HUES64 (cell line): ENCODE measurements at regions not wholly inside any gene's neighbourhood (a gene's known extent, or its start where the extent isn't known, plus 50 kb on each side); places are given as distances from the start of the nearest gene placed in this dataset.

Source experiments
- H3K27ac ChIP-seq: 2 replicates; pipeline ENCODE4 v1.7.0; 2013; ENCODE audit warnings: low read depth, low read length, inconsistent platforms
- H3K27me3 ChIP-seq: 2 replicates; pipeline ENCODE4 v1.6.1; 2013; ENCODE audit warnings: mild to moderate bottlenecking, low read length; ENCODE audit not compliant: insufficient read depth
- H3K36me3 ChIP-seq: 2 replicates; pipeline ENCODE4 v1.6.1; 2013; ENCODE audit warnings: mild to moderate bottlenecking, low read length; ENCODE audit not compliant: insufficient read depth
- H3K4me1 ChIP-seq: 2 replicates; pipeline ENCODE4 v1.6.1; 2013; ENCODE audit warnings: mild to moderate bottlenecking, low read length, moderate library complexity; ENCODE audit not compliant: insufficient read depth
- H3K4me3 ChIP-seq: 2 replicates; pipeline ENCODE4 v1.5.1; 2013; ENCODE audit warnings: mild to moderate bottlenecking, low read length, moderate library complexity
- H3K9ac ChIP-seq: 2 replicates; pipeline ENCODE4 v1.6.1; 2013; ENCODE audit warnings: mild to moderate bottlenecking, low read depth, low read length
- H3K9me3 ChIP-seq: 2 replicates; pipeline ENCODE4 v1.6.1; 2013; ENCODE audit warnings: low read depth, low read length; ENCODE audit not compliant: insufficient read depth
- WGBS: fragments of 150-250, 120-280 bp; methylation state at CpG from one replicate; pipeline ENCODE4 v1.1.7; 2013; ENCODE audit warnings: missing lambda C conversion rate; 5-methylcytosine and 5-hydroxymethylcytosine counted together

- H3K27me3 ChIP-seq, result no peaks in the 10 kb centered on the region
- H3K36me3 ChIP-seq, result no peaks in the 10 kb centered on the region
- H3K4me3 ChIP-seq, result no peak overlapping the region
- no peak overlapping the region for H3K9ac ChIP-seq
- whole genome bisulfite sequencing, result 50% methylated on average over 2 of the region's 2 CpGs
- H3K4me1 ChIP-seq, result no peaks in the 10 kb centered on the region
- H3K9me3 ChIP-seq, result no peaks in the 10 kb centered on the region
- no peak overlapping the region for H3K27ac ChIP-seq
Observed at GRCh38 chr1:105396001-105396400, 1646.3 kb downstream of the AMY1C start.

DNA sequence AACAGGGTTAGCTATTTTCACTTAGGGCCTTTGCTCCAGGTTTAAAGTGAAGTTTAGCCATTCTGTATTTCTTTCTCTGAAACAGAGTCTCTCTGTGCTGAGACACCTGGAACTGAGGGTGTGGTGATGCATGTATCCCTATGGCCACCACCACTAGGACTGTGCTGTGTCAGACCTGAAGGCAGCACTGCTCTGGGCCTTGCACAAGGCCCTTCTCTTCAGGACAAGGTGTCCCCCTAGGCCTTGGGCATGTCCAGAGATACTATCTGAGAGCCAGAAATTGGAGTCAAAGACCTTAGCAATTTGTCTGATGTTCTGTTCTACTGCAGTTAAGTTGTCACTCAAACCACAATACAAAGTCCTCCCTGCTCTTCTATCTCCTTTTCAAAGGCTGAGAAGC lies 1649.2 kb downstream of the AMY1C start:
- Histone ChIP-seq H3K27me3 (no peaks in the 10 kb centered on the region), H3K9me3 (no peaks in the 10 kb centered on the region), H3K27ac (no peak overlapping the region), H3K9ac (no peak overlapping the region), H3K36me3 (no peaks in the 10 kb centered on the region), H3K4me3 (no peak overlapping the region), H3K4me1 (no peaks in the 10 kb centered on the region)

DNA sequence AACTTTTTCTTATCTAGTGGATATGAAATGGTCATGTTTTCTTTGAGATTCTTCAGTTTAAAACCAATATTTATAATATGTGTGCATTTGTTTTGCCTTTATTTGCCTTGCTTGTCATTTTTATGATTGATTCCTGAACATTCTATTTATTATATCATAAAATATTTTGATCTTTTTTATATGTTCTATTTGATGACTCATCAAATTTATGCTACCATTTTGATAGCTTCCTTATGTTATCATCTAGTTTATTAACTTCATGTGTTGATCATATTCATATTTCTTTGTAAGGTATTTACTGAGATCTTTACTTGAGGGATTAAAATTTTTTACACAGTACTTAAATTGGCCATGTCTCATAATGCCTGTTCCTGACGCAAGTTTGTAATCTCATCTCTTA lies 1650.0 kb downstream of the AMY1C start:
- no peaks in the 10 kb centered on the region for H3K36me3 ChIP-seq
- H3K27ac ChIP-seq, result no peak overlapping the region

DNA sequence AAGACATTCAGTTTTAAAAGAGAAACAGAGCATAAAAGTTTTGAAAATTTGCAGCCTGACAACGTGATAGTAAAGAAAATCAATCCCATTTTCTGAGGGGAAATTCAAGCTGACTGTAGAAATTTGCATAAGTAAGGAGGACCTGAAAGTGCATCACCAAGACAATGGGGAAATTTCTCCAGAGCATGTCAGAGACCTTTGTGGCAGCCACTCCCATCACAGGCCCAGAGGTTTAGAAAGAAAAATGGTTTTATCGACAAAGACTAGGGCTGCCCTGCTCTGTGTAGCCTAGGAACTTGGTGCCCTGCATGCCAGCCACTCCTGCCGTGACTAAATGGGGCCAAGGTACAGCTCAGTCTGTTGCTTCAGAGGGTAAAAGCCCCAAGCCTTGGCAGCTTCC lies 1640.2 kb upstream of the PRMT6 start:
- Histone ChIP-seq H3K27ac (peak overlapping the region; percentile 67; the same call in 1 of the 2 replicates), H3K9ac (no peak overlapping the region), H3K27me3 (no peaks in the 10 kb centered on the region), H3K4me3 (no peak overlapping the region), H3K4me1 (0 out of 2 replicates have a peak, but pooled peaks cover 2% of the 10 kb centered on the region), H3K9me3 (peaks cover 11% of the 10 kb centered on the region), H3K36me3 (no peaks in the 10 kb centered on the region)
- WGBS, result 59% methylated on average over 3 of the region's 3 CpGs

More for the DNA sequence above, 1650.0 kb downstream of the AMY1C start:
- no peak overlapping the region for H3K9ac ChIP-seq
- H3K4me1 ChIP-seq, result no peaks in the 10 kb centered on the region
- H3K4me3 ChIP-seq, result no peak overlapping the region
- no peaks in the 10 kb centered on the region for H3K9me3 ChIP-seq
- 88% methylated on average over 1 of the region's 1 CpG for WGBS
- no peaks in the 10 kb centered on the region for H3K27me3 ChIP-seq

- Histone ChIP-seq H3K36me3 (no peaks in the 10 kb centered on the region), H3K4me1 (0 out of 2 replicates have a peak, but pooled peaks cover 2% of the 10 kb centered on the region), H3K27me3 (no peaks in the 10 kb centered on the region), H3K9me3 (peaks cover 4% of the 10 kb centered on the region; the same call in 1 of the 2 replicates), H3K4me3 (no peak overlapping the region), H3K9ac (no peak overlapping the region), H3K27ac (no peak overlapping the region)
- 88% methylated on average over 1 of the region's 1 CpG for WGBS
Observed at GRCh38 chr1:105419030-105419429, 1637.4 kb upstream of the PRMT6 start.

DNA sequence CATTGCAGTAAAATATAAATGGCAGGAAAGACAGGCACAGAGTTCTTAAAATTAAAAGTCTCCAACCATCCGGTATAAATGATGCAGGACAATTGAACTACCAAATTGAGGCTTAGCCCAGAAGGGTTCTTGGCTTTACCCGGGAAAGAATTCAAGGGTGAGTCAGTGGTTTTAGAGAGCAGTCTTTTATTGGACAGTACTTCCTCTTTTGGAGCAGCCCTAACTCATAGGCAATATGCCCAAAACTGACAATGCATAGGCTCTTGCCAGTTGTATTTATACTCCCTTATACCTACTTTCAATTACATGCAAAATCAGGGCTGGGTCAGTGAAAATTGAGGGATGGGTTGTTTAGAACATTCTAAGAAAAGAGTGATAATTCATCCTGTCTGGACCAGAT lies 1628.9 kb upstream of the PRMT6 start:
- no peak overlapping the region for H3K9ac ChIP-seq
- H3K9me3 ChIP-seq, result no peaks in the 10 kb centered on the region
- 50% methylated on average over 2 of the region's 2 CpGs for WGBS
- H3K4me1 ChIP-seq, result no peaks in the 10 kb centered on the region
- no peaks in the 10 kb centered on the region for H3K36me3 ChIP-seq
- no peaks in the 10 kb centered on the region for H3K27me3 ChIP-seq
- H3K4me3 ChIP-seq, result no peak overlapping the region
- H3K27ac ChIP-seq, result no peak overlapping the region

DNA sequence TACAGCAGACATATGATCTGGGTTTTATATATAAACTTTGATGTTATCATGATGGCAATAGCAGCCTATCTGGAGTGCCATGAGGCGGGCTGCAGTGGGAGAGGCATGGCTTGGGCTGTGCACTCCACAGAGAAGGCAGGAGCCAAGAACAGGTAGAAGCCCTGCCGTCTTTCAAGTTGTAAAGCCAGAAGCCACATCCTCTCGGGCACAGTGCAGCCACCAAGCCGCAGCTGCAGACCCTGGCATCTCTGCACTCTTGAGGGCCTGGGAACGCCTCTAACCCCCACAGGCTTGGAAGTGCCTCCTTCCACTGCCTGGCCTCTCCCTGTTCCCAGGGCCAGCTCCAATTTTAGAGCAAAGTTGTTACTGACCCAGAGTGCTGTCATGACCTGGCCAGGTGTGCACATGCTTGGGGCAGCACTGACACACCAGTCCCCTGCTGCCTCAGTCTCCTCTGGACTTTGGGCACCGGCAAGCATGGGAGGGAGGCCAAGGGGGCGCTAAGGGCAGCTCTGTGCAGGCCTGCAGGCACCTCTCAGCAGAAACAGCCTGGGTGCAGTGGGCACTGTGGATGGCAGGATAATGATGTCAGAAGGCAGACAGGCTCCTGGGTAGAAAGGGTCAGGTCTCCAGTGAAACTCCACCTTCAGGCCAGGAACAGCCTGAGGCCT lies 1619.8 kb upstream of the PRMT6 start:
- Histone ChIP-seq H3K4me3 (no peak overlapping the region), H3K27ac (no peak overlapping the region), H3K36me3 (no peaks in the 10 kb centered on the region), H3K9ac (no peak overlapping the region), H3K27me3 (no peaks in the 10 kb centered on the region), H3K4me1 (no peaks in the 10 kb centered on the region; the same call in 1 of the 2 replicates), H3K9me3 (peaks cover 9% of the 10 kb centered on the region; the same call in 1 of the 2 replicates)
- WGBS, result 95% methylated on average over 7 of the region's 7 CpGs

GRCh38 chr1:105437847-105438246 lies 1618.6 kb upstream of the PRMT6 start:
- Histone ChIP-seq H3K9me3 (peaks cover 9% of the 10 kb centered on the region; the same call in 1 of the 2 replicates), H3K27me3 (no peaks in the 10 kb centered on the region), H3K4me3 (no peak overlapping the region), H3K4me1 (no peaks in the 10 kb centered on the region; the same call in 1 of the 2 replicates), H3K9ac (no peak overlapping the region), H3K27ac (no peak overlapping the region), H3K36me3 (no peaks in the 10 kb centered on the region)
- WGBS, result 92% methylated on average over 1 of the region's 1 CpG

- Histone ChIP-seq H3K9ac (no peak overlapping the region), H3K27me3 (no peaks in the 10 kb centered on the region), H3K27ac (no peak overlapping the region), H3K4me1 (no peaks in the 10 kb centered on the region; the same call in 1 of the 2 replicates), H3K36me3 (no peaks in the 10 kb centered on the region), H3K9me3 (peaks cover 2% of the 10 kb centered on the region; the same call in 1 of the 2 replicates), H3K4me3 (no peak overlapping the region)
- WGBS, result 82% methylated on average over 4 of the region's 4 CpGs
Observed at GRCh38 chr1:105442901-105443300, 1613.6 kb upstream of the PRMT6 start.

GRCh38 chr1:105459759-105460158 lies 1596.7 kb upstream of the PRMT6 start:
- Histone ChIP-seq H3K36me3 (no peaks in the 10 kb centered on the region), H3K4me3 (no peak overlapping the region), H3K4me1 (no peaks in the 10 kb centered on the region; the same call in 1 of the 2 replicates), H3K9ac (no peak overlapping the region), H3K27me3 (no peaks in the 10 kb centered on the region), H3K27ac (no peak overlapping the region), H3K9me3 (no peaks in the 10 kb centered on the region)

DNA sequence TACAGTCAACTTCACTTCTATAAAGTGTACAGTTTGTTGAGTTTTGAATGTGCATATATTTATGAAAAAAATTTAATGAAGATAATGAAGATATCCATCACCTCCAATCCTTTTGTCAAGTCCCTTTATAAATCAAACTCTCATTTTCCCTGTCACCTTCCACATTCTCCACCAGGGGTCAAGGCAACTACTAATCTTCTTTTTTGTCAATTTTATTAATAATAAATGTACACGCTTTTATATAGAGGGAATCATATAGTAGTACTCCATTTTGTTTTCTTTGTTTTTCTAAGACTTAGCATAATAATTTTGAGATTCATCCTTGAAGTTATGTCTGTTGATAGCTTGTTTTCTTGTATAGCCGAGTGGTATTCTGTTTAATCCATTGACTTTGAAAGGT lies 1594.2 kb upstream of the PRMT6 start:
- no peak overlapping the region for H3K27ac ChIP-seq
- H3K4me1 ChIP-seq, result no peaks in the 10 kb centered on the region; the same call in 1 of the 2 replicates
- no peaks in the 10 kb centered on the region for H3K9me3 ChIP-seq
- no peak overlapping the region for H3K4me3 ChIP-seq
- H3K36me3 ChIP-seq, result no peaks in the 10 kb centered on the region
- H3K9ac ChIP-seq, result no peak overlapping the region
- H3K27me3 ChIP-seq, result no peaks in the 10 kb centered on the region
- 88% methylated on average over 1 of the region's 2 CpGs for WGBS

DNA sequence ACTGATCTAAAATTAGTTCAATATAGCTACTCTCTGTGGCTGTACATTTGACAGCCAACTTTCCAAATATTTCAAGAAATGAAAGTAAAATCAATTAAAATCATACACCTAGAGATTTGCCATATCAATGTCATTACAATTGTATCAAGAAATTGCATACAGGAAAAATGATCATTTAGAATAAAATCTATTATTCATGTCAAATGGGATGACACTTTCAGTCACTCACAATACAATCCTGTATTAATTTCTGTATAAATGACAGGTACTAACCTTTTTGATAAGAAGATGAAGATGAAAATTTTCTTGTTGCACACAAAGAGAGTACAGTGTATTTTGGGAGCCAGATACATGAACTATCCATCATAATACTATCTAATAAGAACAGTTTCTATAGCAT lies 1588.9 kb upstream of the PRMT6 start:
- no peaks in the 10 kb centered on the region for H3K9me3 ChIP-seq
- no peaks in the 10 kb centered on the region for H3K27me3 ChIP-seq
- no peaks in the 10 kb centered on the region; the same call in 1 of the 2 replicates for H3K4me1 ChIP-seq
- H3K4me3 ChIP-seq, result no peak overlapping the region
- no peak overlapping the region for H3K9ac ChIP-seq
- no peaks in the 10 kb centered on the region for H3K36me3 ChIP-seq
- no peak overlapping the region for H3K27ac ChIP-seq
